Heart left ventricle (tissue), 16 donors: ENCODE measurements at regions not wholly inside any gene's neighbourhood (a gene's known extent, or its start where the extent isn't known, plus 50 kb on each side); places are given as distances from the start of the nearest gene placed in this dataset.

ENCODE experiments used
- ATAC-seq, 4 donors: fragments of 200-7000 bp; cut with Tn5 transposase; one replicate each; pipeline ENCODE4 v1.9.1; 2020 to 2022; ENCODE audit warnings: moderate library complexity in 4 of 4, mild to moderate bottlenecking in 3 of 4, moderate number of reproducible peaks in 1 of 4
- DNase-seq, 5 donors: peaks; one replicate each; pipeline ENCODE4 v3.0.0-alpha.2; 2020
- H3K27ac ChIP-seq, 12 donors: fragments of 200-600 bp; sonication (generic) in 4 of 12; one replicate each; pipeline versions ENCODE4 v1.5.0 to v1.8.0; 2016 to 2022; ENCODE audit warnings: mild to moderate bottlenecking in 2 of 12
- H3K27me3 ChIP-seq, 9 donors: fragments of 200-600 bp; sonication (generic) in 2 of 9; one replicate each; pipeline versions ENCODE4 v1.5.1 to v1.8.0; 2016 to 2022; ENCODE audit warnings: mild to moderate bottlenecking in 3 of 9
- H3K36me3 ChIP-seq, 9 donors: fragments of 200-600 bp; sonication (generic) in 2 of 9; one replicate each; pipeline versions ENCODE4 v1.5.0 to v1.8.0; 2018 to 2022; ENCODE audit warnings: mild to moderate bottlenecking in 2 of 9
- H3K4me1 ChIP-seq, 12 donors: fragments of 200-600 bp; sonication (generic) in 4 of 12; one replicate each; pipeline versions ENCODE4 v1.5.0 to v1.8.0; 2016 to 2022; ENCODE audit warnings: mild to moderate bottlenecking in 3 of 12
- H3K4me3 ChIP-seq, 12 donors: fragments of 200-600 bp; sonication (generic) in 4 of 12; one replicate each; pipeline versions ENCODE4 v1.5.0 to v1.8.0; 2017 to 2022; ENCODE audit warnings: mild to moderate bottlenecking in 9 of 12, moderate library complexity in 4 of 12
- H3K9me3 ChIP-seq, 12 donors: fragments of 200-600 bp; sonication (generic) in 4 of 12; one replicate each; pipeline versions ENCODE4 v1.5.0 to v1.8.0; 2016 to 2022; ENCODE audit warnings: mild to moderate bottlenecking in 1 of 12
- POLR2A ChIP-seq, 2 donors: fragments of 450-650 bp; IDR thresholded peaks; one replicate each; pipeline ENCODE4 v1.6.1; 2017; ENCODE audit warnings: antibody characterized with exemption in 2 of 2, mild to moderate bottlenecking in 2 of 2, moderate library complexity in 2 of 2
- WGBS, 4 donors: extraction: QIAGEN DNeasy Blood & Tissue Kit in 2 of 4; methylation state at CpG; one replicate each; pipeline versions ENCODE4 v1.1.5 to v1.1.7; 2013 to 2018; 5-methylcytosine and 5-hydroxymethylcytosine counted together
- intact Hi-C, 10 donors: fragments of 100-400 bp; cut with DNase I; formaldehyde crosslinking; loops; one replicate each; pipeline versions ENCODE4 v1.11.1 to v1.14.2; 2022
- TF ChIP-seq, protein P1 (sequence below), 12 donors: fragments of 200-600 bp; sonication (generic) in 4 of 12; IDR thresholded peaks; one replicate each; pipeline versions ENCODE4 v1.5.0 to v1.8.0; 2018 to 2022; ENCODE audit warnings: antibody characterized with exemption in 12 of 12, mild to moderate bottlenecking in 5 of 12
- donor health status: ischemic (EF 13 %, LVEDD 7.1; RV severe dilation, severe dysfunction).
- donor health status: healthy with polysubstance abuse.
- donor health status: DM: no; HTN: yes; CAD: no.
- donor health status: DM: no; HTN: no; CAD: no.
- donor health status: ischemic (EF 25% LVEDD 6.9; RV normal size, moderate dysfunction).
- donor health status: ischemic (EF 25% LVEDD 5.7; RV mildly dilated, moderate dysfunction).
- donor health status: healthy.
- donor health status: DM: yes; HTN: yes; CAD: no.
- donor health status: ischemic (EF 35%, LVEDD 5.7; RV mildly dilated, moderate dysfunction).
- donor health status: nonischemic (EF 11% LVEDD 7.7; RV severe dilation, severe dysfunction).
- donor health status: DM: yes; HTN: yes; CAD: no.
- donor health status: PGD.
- donor health status: ischemic (EF 29% LVEDD 5.4; RV normal size, mild dysfunction).
- donor health status: nonischemic (EF 23%, LVEDD 6.1; RV moderate dilation, normal function).

GRCh38 chr13:77456271-77456670 lies 79.2 kb upstream of the SCEL start:
- Histone ChIP-seq H3K4me3 (no peak overlapping the region), H3K9me3 (no peaks in the 10 kb centered on the region), H3K4me1 (peaks cover 0 to 20% (median 0%) of the 10 kb centered on the region in 12 donors), H3K36me3 (no peaks in the 10 kb centered on the region), H3K27me3 (peaks cover 0 to 3% (median 0%) of the 10 kb centered on the region in 9 donors), H3K27ac (peak overlapping the region in 1 of 12 donors; percentile 16)
- 0 to 55% (median 14%) methylated on average over 1 of the region's 1 CpG for WGBS, 4 donors
- no peak for ATAC-seq
- intact Hi-C loops: no loop called here
- no peak for DNase-seq
- TF ChIP-seq, protein P1, sequence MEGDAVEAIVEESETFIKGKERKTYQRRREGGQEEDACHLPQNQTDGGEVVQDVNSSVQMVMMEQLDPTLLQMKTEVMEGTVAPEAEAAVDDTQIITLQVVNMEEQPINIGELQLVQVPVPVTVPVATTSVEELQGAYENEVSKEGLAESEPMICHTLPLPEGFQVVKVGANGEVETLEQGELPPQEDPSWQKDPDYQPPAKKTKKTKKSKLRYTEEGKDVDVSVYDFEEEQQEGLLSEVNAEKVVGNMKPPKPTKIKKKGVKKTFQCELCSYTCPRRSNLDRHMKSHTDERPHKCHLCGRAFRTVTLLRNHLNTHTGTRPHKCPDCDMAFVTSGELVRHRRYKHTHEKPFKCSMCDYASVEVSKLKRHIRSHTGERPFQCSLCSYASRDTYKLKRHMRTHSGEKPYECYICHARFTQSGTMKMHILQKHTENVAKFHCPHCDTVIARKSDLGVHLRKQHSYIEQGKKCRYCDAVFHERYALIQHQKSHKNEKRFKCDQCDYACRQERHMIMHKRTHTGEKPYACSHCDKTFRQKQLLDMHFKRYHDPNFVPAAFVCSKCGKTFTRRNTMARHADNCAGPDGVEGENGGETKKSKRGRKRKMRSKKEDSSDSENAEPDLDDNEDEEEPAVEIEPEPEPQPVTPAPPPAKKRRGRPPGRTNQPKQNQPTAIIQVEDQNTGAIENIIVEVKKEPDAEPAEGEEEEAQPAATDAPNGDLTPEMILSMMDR (IDR thresholded peaks at IDR 0.05): no peak
- no peak for TF ChIP-seq POLR2A (IDR thresholded peaks at IDR 0.05)

DNA sequence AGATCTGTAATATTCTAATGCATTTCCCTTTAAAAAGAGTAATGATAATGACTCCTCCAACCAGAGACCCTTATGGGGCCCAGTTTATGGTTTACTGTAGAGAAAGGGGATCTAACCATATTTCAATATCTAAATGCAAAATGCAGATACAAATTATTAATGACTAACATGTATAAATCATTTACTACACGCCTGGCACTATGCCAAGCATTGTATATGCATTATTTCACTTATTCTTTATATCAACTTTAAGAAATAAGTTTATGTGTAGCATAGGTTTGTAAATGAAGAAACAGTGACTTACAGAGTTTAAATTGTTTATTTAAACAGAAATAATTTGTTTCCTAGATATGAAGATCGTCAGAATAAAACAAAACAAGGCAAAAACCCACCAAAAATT lies 86.2 kb upstream of the SCEL start:
- H3K4me3 ChIP-seq: no peak overlapping the region
- H3K27me3 ChIP-seq: peaks cover 0 to 9% (median 0%) of the 10 kb centered on the region in 9 donors
- 64 to 78% (median 75%) methylated on average over 2 of the region's 2 CpGs for WGBS, 4 donors
- H3K36me3 ChIP-seq: no peaks in the 10 kb centered on the region
- no peak overlapping the region for H3K27ac ChIP-seq
- intact Hi-C loops: no loop called here
- no peaks in the 10 kb centered on the region for H3K4me1 ChIP-seq
- no peak for ATAC-seq
- no peaks in the 10 kb centered on the region for H3K9me3 ChIP-seq
- no peak for DNase-seq
- TF ChIP-seq POLR2A (IDR thresholded peaks at IDR 0.05): no peak
- TF ChIP-seq, protein P1 (IDR thresholded peaks at IDR 0.05): no peak

GRCh38 chr13:77448689-77449088 lies 86.8 kb upstream of the SCEL start:
- no peak overlapping the region for H3K27ac ChIP-seq
- intact Hi-C loops: no loop called here
- H3K9me3 ChIP-seq: no peaks in the 10 kb centered on the region
- ATAC-seq: no peak
- no peaks in the 10 kb centered on the region for H3K4me1 ChIP-seq
- TF ChIP-seq, protein P1 (IDR thresholded peaks at IDR 0.05): no peak
- H3K4me3 ChIP-seq: no peak overlapping the region
- H3K36me3 ChIP-seq: no peaks in the 10 kb centered on the region
- peak in 2 of 5 donors; percentile 6 to 26 for DNase-seq
- H3K27me3 ChIP-seq: peaks cover 0 to 9% (median 0%) of the 10 kb centered on the region in 9 donors
- 41 to 55% (median 51%) methylated on average over 4 of the region's 4 CpGs for WGBS, 4 donors

GRCh38 chr13:77443511-77443910 lies 92.0 kb upstream of the SCEL start:
- Histone ChIP-seq H3K4me1 (no peaks in the 10 kb centered on the region), H3K27ac (no peak overlapping the region), H3K36me3 (no peaks in the 10 kb centered on the region), H3K4me3 (no peak overlapping the region), H3K27me3 (peaks cover 0 to 9% (median 0%) of the 10 kb centered on the region in 9 donors), H3K9me3 (peaks cover 0 to 6% (median 0%) of the 10 kb centered on the region in 12 donors)
- WGBS, 4 donors: 74 to 92% (median 81%) methylated on average over 1 of the region's 1 CpG
- ATAC-seq: no peak
- no peak for DNase-seq
- TF ChIP-seq, protein P1 (IDR thresholded peaks at IDR 0.05): no peak
- TF ChIP-seq POLR2A (IDR thresholded peaks at IDR 0.05): no peak
- intact Hi-C loops: no loop called here
